ENCODE measurements at regions not wholly inside any gene's neighbourhood (a gene's known extent, or its start where the extent isn't known, plus 50 kb on each side); places are given as distances from the start of the nearest gene placed in this dataset.

DNA sequence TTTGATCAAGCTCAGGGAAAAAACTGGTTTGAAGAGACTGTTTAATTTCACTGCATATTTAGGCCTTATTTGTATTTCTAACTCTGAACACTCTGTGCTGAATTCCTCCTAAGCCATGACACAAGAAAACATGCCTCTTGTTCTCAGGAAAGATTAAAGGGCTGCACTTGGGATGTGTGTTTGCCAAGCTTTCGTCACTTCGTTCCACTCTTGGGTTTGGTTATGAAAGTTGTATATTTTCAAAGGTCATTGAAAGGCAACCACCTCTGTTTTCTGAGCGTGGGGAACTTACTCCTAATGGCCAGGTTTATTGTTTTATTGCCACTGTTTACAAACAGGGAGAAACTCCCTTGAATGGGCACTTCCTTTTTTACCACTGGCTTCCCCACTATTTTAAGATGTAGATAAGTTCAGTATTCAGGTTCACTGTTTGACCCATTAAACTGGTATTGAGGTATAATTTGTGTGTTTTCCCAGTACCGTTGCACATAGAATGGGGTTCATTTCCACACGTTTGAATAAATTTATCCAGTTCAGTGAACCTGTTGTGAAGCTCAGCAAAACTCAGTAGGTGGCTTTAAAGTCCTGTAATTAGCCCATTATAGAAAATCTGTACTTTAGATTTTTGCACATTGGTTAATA lies 65.3 kb downstream of the NKX2-1 start:
- no peak for DNase-seq (ENCODE audit: low spot score)
- H2AFZ ChIP-seq (ENCODE audit: low read length): no peak overlapping the region
- ChIA-PET CTCF (ENCODE audit: unreplicated experiment) (no interaction called here), POLR2A (no interaction called here)
- H4K20me1 ChIP-seq (ENCODE audit: insufficient read depth, low read length): no peaks in the 10 kb centered on the region
- H3K4me1 ChIP-seq (ENCODE audit: insufficient read depth, low read length, poor library complexity, severe bottlenecking): no peaks in the 10 kb centered on the region
- no peak overlapping the region for H3K27ac ChIP-seq (ENCODE audit: low read depth, low read length, poor library complexity, severe bottlenecking)
- no peaks in the 10 kb centered on the region for H3K36me3 ChIP-seq (ENCODE audit: insufficient read depth, low read length)
- intact Hi-C loops (cut with micrococcal nuclease; ENCODE audit: unreplicated experiment): no loop called here
- H3K9me3 ChIP-seq (ENCODE audit: low read length): no peaks in the 10 kb centered on the region
- H3K79me2 ChIP-seq (ENCODE audit: insufficient read depth, low read depth, low read length): no peaks in the 10 kb centered on the region
- TF ChIP-seq, protein P1, sequence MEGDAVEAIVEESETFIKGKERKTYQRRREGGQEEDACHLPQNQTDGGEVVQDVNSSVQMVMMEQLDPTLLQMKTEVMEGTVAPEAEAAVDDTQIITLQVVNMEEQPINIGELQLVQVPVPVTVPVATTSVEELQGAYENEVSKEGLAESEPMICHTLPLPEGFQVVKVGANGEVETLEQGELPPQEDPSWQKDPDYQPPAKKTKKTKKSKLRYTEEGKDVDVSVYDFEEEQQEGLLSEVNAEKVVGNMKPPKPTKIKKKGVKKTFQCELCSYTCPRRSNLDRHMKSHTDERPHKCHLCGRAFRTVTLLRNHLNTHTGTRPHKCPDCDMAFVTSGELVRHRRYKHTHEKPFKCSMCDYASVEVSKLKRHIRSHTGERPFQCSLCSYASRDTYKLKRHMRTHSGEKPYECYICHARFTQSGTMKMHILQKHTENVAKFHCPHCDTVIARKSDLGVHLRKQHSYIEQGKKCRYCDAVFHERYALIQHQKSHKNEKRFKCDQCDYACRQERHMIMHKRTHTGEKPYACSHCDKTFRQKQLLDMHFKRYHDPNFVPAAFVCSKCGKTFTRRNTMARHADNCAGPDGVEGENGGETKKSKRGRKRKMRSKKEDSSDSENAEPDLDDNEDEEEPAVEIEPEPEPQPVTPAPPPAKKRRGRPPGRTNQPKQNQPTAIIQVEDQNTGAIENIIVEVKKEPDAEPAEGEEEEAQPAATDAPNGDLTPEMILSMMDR (conservative IDR thresholded peaks at IDR 0.05; ENCODE audit: low read length): no peak
- TF ChIP-seq EZH2phosphoT487 (IDR thresholded peaks at IDR 0.05; ENCODE audit: borderline replicate concordance, low read depth, low read length): no peak
- H3K4me3 ChIP-seq (ENCODE audit: low read depth, low read length, poor library complexity, severe bottlenecking): no peak overlapping the region
- H3K9me2 ChIP-seq (ENCODE audit: insufficient read depth, low read length): no peaks in the 10 kb centered on the region
- BruUV-seq (replicated peaks): no TSS peak
- no peak overlapping the region for H3K4me2 ChIP-seq (ENCODE audit: low read length)

GRCh38 chr14:36452860-36453259 lies 67.2 kb downstream of the NKX2-1 start:
- CTCF ChIA-PET (ENCODE audit: unreplicated experiment): no interaction called here
- no peak overlapping the region for H2AFZ ChIP-seq (ENCODE audit: low read length)
- H3K4me1 ChIP-seq (ENCODE audit: insufficient read depth, low read length, poor library complexity, severe bottlenecking): no peaks in the 10 kb centered on the region

More at GRCh38 chr14:36452860-36453259, 67.2 kb downstream of the NKX2-1 start:
- no peaks in the 10 kb centered on the region for H3K79me2 ChIP-seq (ENCODE audit: insufficient read depth, low read depth, low read length)
- intact Hi-C loops (cut with micrococcal nuclease; ENCODE audit: unreplicated experiment): no loop called here
- no peaks in the 10 kb centered on the region for H3K9me2 ChIP-seq (ENCODE audit: insufficient read depth, low read length)
- no peaks in the 10 kb centered on the region for H4K20me1 ChIP-seq (ENCODE audit: insufficient read depth, low read length)
- TF ChIP-seq EZH2phosphoT487 (IDR thresholded peaks at IDR 0.05; ENCODE audit: borderline replicate concordance, low read depth, low read length): no peak
- TF ChIP-seq, protein P1 (conservative IDR thresholded peaks at IDR 0.05; ENCODE audit: low read length): no peak
- DNase-seq (ENCODE audit: low spot score): no peak
- no peaks in the 10 kb centered on the region for H3K9me3 ChIP-seq (ENCODE audit: low read length)
- POLR2A ChIA-PET: no interaction called here
- no TSS peak for BruUV-seq (replicated peaks)
- H3K36me3 ChIP-seq (ENCODE audit: insufficient read depth, low read length): no peaks in the 10 kb centered on the region
- no peak overlapping the region for H3K4me2 ChIP-seq (ENCODE audit: low read length)
- H3K27ac ChIP-seq (ENCODE audit: low read depth, low read length, poor library complexity, severe bottlenecking): no peak overlapping the region
- H3K4me3 ChIP-seq (ENCODE audit: low read depth, low read length, poor library complexity, severe bottlenecking): no peak overlapping the region
